Endothelial cell of umbilical vein (primary cell): ENCODE measurements at regions not wholly inside any gene's neighbourhood (a gene's known extent, or its start where the extent isn't known, plus 50 kb on each side); places are given as distances from the start of the nearest gene placed in this dataset.

Experiments
- BruUV-seq: library from RNA; stranded (reverse); fragments of 400-500 nt; replicated peaks from 2 replicates; lab custom pipeline; 2021; lab: Mats Ljungman, UMichigan
- CTCF ChIA-PET: fragments of 300-600, 350-600 bp; sonication (Branson Sonifier 250); formaldehyde crosslinking; loops from one replicate; lab custom pipeline; 2021; ENCODE audit warnings: antibody characterized with exemption, inconsistent platforms; lab: Charles Lee
- POLR2A ChIA-PET: fragments of 300-600, 350-600 bp; sonication (Branson Sonifier 250); formaldehyde crosslinking; loops from one replicate; lab custom pipeline; 2021; ENCODE audit warnings: antibody characterized with exemption, inconsistent platforms; lab: Charles Lee
- DNase-seq: peaks from one replicate; pipeline ENCODE4 v3.0.0-alpha.2; 2011; ENCODE audit warnings: low read depth, low spot score
- FAIRE-seq: peaks from 2 replicates; lab custom pipeline; 2011; peaks lifted over from hg19 to GRCh38; lab: Jason Lieb, UNC
- H2AFZ ChIP-seq: 2 replicates; pipeline ENCODE4 v1.6.0; 2012; ENCODE audit warnings: low read depth, low read length, control low read depth, inconsistent platforms
- H3K27ac ChIP-seq: 2 replicates; pipeline ENCODE4 v1.5.1; 2011; ENCODE audit warnings: low read depth, mild to moderate bottlenecking, control low read depth, low read length, moderate library complexity; ENCODE audit not compliant: insufficient read depth
- H3K27me3 ChIP-seq, 2 experiments: 2 replicates each; pipeline versions ENCODE4 v1.6.0 to v1.6.1; 2011; ENCODE audit warnings: low read length in 2 of 2, mixed read lengths in 1 of 2; ENCODE audit not compliant: control insufficient read depth in 2 of 2, insufficient read depth in 2 of 2
- H3K36me3 ChIP-seq, 2 experiments: 2 replicates in 1 of 2; 3 replicates in 1 of 2; pipeline ENCODE4 v1.5.1; 2011; ENCODE audit warnings: low read length in 2 of 2, mild to moderate bottlenecking in 1 of 2, moderate library complexity in 1 of 2; ENCODE audit not compliant: control insufficient read depth in 2 of 2, insufficient read depth in 2 of 2; ENCODE audit errors: extremely low read depth in 1 of 2
- H3K4me1 ChIP-seq: 3 replicates; pipeline ENCODE4 v1.5.1; 2011; ENCODE audit warnings: mild to moderate bottlenecking, low read length; ENCODE audit not compliant: control insufficient read depth, insufficient read depth; ENCODE audit errors: extremely low read depth
- H3K4me2 ChIP-seq: 2 replicates; pipeline ENCODE4 v1.6.1; 2011; ENCODE audit warnings: low read length, control low read depth, mixed read lengths; ENCODE audit not compliant: insufficient read depth
- H3K4me3 ChIP-seq, 3 experiments: fragments of 200-600 bp in 1 of 3; sonication (generic), shearing (Covaris generic) in 1 of 3; replicated peaks in 1 of 3; 2 replicates each; pipeline ENCODE4 v1.5.1; 2011 to 2016; ENCODE audit warnings: control low read depth in 3 of 3, low read length in 3 of 3, mild to moderate bottlenecking in 2 of 3, inconsistent platforms in 1 of 3, low read depth in 1 of 3, moderate library complexity in 1 of 3; ENCODE audit not compliant: insufficient read depth in 1 of 3
- H3K79me2 ChIP-seq: 2 replicates; pipeline ENCODE4 v1.6.0; 2012; ENCODE audit warnings: low read length, inconsistent platforms; ENCODE audit not compliant: control insufficient read depth, insufficient read depth
- H3K9ac ChIP-seq: replicated peaks from 2 replicates; pipeline ENCODE3; 2011; ENCODE audit warnings: low read length, control low read depth; ENCODE audit not compliant: insufficient read depth; ENCODE audit errors: extremely low read depth
- H3K9me1 ChIP-seq: replicated peaks from 3 replicates; pipeline ENCODE4 v1.6.0; 2011; ENCODE audit warnings: mild to moderate bottlenecking, low read length; ENCODE audit not compliant: control insufficient read depth, insufficient read depth; ENCODE audit errors: extremely low read depth
- H3K9me3 ChIP-seq: replicated peaks from 2 replicates; pipeline ENCODE4 v1.5.1; 2012; ENCODE audit warnings: low read length, inconsistent platforms; ENCODE audit not compliant: control insufficient read depth, insufficient read depth
- H4K20me1 ChIP-seq: replicated peaks from 2 replicates; pipeline ENCODE3; 2011; ENCODE audit warnings: mild to moderate bottlenecking, low read length; ENCODE audit not compliant: control insufficient read depth, insufficient read depth; ENCODE audit errors: extremely low read depth
- CTCF ChIP-seq, 2 donors: IDR thresholded peaks; 1 replicate in 1 of 2; 2 replicates in 1 of 2; pipeline ENCODE4 v1.5.1; 2011; ENCODE audit warnings: low read length in 2 of 2, mild to moderate bottlenecking in 2 of 2, moderate library complexity in 2 of 2, control low read depth in 1 of 2, inconsistent platforms in 1 of 2, low read depth in 1 of 2; ENCODE audit not compliant: insufficient read depth in 1 of 2; ENCODE audit errors: extremely low read depth in 1 of 2
- EZH2 ChIP-seq: IDR thresholded peaks from 2 replicates; pipeline ENCODE4 v1.6.1; 2012; ENCODE audit warnings: borderline replicate concordance, low read depth, mild to moderate bottlenecking, moderate library complexity, low read length, inconsistent platforms; ENCODE audit not compliant: severe bottlenecking
- FOS ChIP-seq: IDR thresholded peaks from 2 replicates; pipeline ENCODE4 v1.6.1; 2011; ENCODE audit warnings: mild to moderate bottlenecking, low read length, moderate library complexity, borderline replicate concordance; ENCODE audit not compliant: insufficient read depth
- GATA2 ChIP-seq: IDR thresholded peaks from 2 replicates; pipeline ENCODE4 v1.7.0; 2011; ENCODE audit warnings: low read depth, mild to moderate bottlenecking, moderate library complexity, mixed read lengths, low read length; ENCODE audit not compliant: insufficient read length, insufficient read depth
- JUN ChIP-seq: IDR thresholded peaks from 2 replicates; pipeline ENCODE4 v1.6.1; 2011; ENCODE audit warnings: borderline replicate concordance, low read depth; ENCODE audit not compliant: insufficient read length, insufficient read depth
- MYC ChIP-seq: IDR thresholded peaks from one replicate; pipeline ENCODE4 v1.6.1; 2011; ENCODE audit warnings: mild to moderate bottlenecking, low read depth, low read length
- POLR2A ChIP-seq: IDR thresholded peaks from 2 replicates; pipeline ENCODE4 v1.6.1; 2012; ENCODE audit warnings: low read depth, mild to moderate bottlenecking, control low read depth, low read length
- POLR2AphosphoS5 ChIP-seq: IDR thresholded peaks from 2 replicates; pipeline ENCODE4 v1.6.1; 2012; ENCODE audit warnings: low read depth, mild to moderate bottlenecking, control low read depth, low read length, moderate library complexity; ENCODE audit not compliant: insufficient read depth
- dilution Hi-C: fragments of 300-500 bp; cut with MboI; formaldehyde crosslinking; loops from one replicate; pipeline ENCODE4 v1.15.0; 2019; ENCODE audit warnings: low sequenced_read_pairs; ENCODE audit not compliant: extremely low pct_ligation_motif_present
- intact Hi-C: fragments of 100-400 bp; cut with micrococcal nuclease; formaldehyde crosslinking; loops from one replicate; pipeline ENCODE4 v1.10.0; 2022
- TF ChIP-seq, protein P1 (sequence below): IDR thresholded peaks from 2 replicates; pipeline ENCODE4 v1.6.1; 2011; ENCODE audit not compliant: insufficient read depth, insufficient read length

DNA sequence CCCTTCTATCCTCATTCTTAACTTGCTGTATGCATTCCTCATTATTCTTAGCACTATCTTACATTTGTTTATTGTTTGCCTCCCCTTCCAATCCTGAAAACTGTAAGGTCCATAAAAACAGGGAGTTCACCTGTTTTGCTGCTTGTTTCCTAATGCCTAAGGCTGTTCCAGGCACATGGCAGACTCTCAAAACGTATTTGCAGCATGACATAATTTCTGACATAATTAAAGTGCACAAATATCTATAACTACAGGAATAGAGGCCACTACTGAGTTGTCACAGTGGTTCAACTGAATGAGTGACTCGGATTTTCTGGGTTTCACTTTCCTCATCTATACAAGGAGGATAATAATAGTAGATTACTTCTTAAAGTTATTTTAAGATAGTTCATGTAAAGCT is 83.0 kb downstream of the HFE start:
- Histone ChIP-seq H4K20me1 (no peaks in the 10 kb centered on the region), H3K9me1 (no peaks in the 10 kb centered on the region), H3K4me1 (peaks cover 11% of the 10 kb centered on the region), H3K4me2 (no peak overlapping the region), H3K27ac (no peak overlapping the region), H3K4me3 (no peak overlapping the region), H3K36me3 (no peaks in the 10 kb centered on the region), H3K79me2 (no peaks in the 10 kb centered on the region), H3K27me3 (no peaks in the 10 kb centered on the region), H3K9ac (no peak overlapping the region), H2AFZ (no peak overlapping the region), H3K9me3 (no peaks in the 10 kb centered on the region)
- BruUV-seq: no TSS peak
- DNase-seq (no peak), FAIRE-seq (no peak)
- ChIA-PET POLR2A (no interaction called here), CTCF (no interaction called here)
- intact Hi-C loops: loop anchor here (10.0 kb wide), 1 partner anchor 385 kb away; no protein-coding TSS in a partner anchor
- dilution Hi-C loops: no loop called here
- TF ChIP-seq POLR2A (no peak), GATA2 (no peak), CTCF (IDR thresholded peaks at IDR 0.05; ENCODE audit: extremely low read depth in 1 of 2, insufficient read depth in 1 of 2, low read depth in 1 of 2, low read length in 2 of 2) (no peak), FOS (no peak), JUN (no peak), EZH2 (no peak), POLR2AphosphoS5 (no peak), MYC (no peak)
- TF ChIP-seq, protein P1, sequence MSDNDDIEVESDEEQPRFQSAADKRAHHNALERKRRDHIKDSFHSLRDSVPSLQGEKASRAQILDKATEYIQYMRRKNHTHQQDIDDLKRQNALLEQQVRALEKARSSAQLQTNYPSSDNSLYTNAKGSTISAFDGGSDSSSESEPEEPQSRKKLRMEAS: no peak
